ENCODE measurements at regions not wholly inside any gene's neighbourhood (a gene's known extent, or its start where the extent isn't known, plus 50 kb on each side); places are given as distances from the start of the nearest gene placed in this dataset.

DNA sequence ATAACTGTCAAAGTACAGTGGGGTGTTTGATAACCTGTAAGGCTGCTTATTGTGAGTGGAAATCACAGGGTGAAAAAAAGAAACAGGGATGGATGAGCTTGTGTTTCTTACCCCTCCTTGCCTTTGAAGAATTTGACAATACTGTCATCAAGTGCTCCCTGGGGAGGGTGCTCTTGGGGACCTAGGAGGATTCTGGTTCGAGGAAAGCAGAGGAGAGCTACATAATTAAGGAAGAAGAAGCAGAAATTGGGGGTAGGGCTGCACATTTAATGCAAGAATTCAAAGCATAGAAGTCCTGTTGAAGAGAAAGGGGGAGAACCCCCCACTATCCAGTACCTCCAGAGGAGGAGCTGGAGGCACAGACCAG, 208.1 kb upstream of the PHYHIPL start:
- Histone ChIP-seq H3K27ac (no peak overlapping the region), H3K9me3 (no peaks in the 10 kb centered on the region), H3K27me3 (no peaks in the 10 kb centered on the region), H3K4me1 (no peaks in the 10 kb centered on the region), H3K4me3 (no peak overlapping the region), H3K36me3 (no peaks in the 10 kb centered on the region)
- intact Hi-C loops (cut with DNase I), result no loop called here
- TF ChIP-seq, protein P1, sequence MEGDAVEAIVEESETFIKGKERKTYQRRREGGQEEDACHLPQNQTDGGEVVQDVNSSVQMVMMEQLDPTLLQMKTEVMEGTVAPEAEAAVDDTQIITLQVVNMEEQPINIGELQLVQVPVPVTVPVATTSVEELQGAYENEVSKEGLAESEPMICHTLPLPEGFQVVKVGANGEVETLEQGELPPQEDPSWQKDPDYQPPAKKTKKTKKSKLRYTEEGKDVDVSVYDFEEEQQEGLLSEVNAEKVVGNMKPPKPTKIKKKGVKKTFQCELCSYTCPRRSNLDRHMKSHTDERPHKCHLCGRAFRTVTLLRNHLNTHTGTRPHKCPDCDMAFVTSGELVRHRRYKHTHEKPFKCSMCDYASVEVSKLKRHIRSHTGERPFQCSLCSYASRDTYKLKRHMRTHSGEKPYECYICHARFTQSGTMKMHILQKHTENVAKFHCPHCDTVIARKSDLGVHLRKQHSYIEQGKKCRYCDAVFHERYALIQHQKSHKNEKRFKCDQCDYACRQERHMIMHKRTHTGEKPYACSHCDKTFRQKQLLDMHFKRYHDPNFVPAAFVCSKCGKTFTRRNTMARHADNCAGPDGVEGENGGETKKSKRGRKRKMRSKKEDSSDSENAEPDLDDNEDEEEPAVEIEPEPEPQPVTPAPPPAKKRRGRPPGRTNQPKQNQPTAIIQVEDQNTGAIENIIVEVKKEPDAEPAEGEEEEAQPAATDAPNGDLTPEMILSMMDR (IDR thresholded peaks at IDR 0.05), result no peak
- DNase-seq (no peak), ATAC-seq (no peak)

DNA sequence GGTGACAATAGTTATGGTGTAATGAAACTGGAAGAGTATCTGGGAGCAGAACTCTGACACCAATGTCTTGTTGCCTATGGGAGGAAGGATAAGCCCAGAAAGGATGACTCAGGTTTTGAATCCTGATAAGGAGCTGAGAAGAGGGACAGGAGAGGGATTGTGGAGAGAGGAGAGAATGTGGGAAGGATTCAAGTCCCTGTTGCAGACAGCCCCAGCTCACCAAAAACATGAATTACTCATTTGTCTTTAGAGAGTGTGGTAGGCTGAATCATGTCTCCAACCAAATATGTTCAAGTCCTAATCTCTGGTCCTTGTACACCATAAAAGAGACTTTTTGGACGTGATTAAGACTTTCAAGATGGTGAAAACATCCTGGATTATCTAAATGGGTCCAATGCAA, 206.9 kb upstream of the PHYHIPL start:
- no peaks in the 10 kb centered on the region for H3K9me3 ChIP-seq
- ATAC-seq, result no peak
- H3K27ac ChIP-seq, result no peak overlapping the region
- intact Hi-C loops (cut with DNase I), result no loop called here
- TF ChIP-seq, protein P1 (IDR thresholded peaks at IDR 0.05), result no peak
- H3K27me3 ChIP-seq, result no peaks in the 10 kb centered on the region
- no peak overlapping the region for H3K4me3 ChIP-seq
- DNase-seq, result no peak
- H3K36me3 ChIP-seq, result no peaks in the 10 kb centered on the region
- no peaks in the 10 kb centered on the region for H3K4me1 ChIP-seq

DNA sequence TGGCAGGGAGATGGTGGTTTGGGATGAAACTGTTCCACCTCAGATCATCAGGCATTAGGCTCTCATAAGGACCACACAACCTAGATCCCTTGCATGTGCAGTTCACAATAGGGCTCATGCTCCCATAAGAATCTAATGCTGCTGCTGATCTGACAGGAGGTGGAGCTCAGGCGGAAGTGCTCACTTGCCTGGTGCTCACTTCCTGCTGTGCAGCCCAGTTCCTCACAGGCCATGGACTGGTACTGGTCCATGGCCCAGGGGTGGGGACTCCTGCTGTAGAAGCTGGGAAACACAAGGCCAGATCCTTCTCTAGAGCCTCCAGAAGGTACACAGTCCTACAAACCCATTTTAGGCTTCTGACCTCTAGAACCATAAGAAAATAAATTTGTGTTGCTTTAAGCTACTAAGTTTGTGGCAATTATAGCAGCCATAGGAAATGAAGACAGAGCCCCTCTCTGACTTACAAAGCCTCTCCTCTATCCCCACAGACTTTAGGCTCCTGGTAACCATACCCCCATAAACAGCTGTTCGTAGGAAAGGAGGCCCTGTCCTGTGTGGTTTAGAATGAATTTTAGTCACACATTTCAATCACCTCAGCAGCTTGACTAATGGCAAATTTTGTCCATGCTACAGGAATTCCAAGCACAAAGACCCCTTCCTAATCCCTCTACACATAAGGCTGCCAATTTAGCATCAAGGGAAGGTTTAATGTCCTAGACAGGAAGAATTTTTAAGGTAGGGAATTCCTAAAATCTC, 206.1 kb upstream of the PHYHIPL start:
- Histone ChIP-seq H3K9me3 (no peaks in the 10 kb centered on the region), H3K4me3 (no peak overlapping the region), H3K27me3 (no peaks in the 10 kb centered on the region), H3K4me1 (no peaks in the 10 kb centered on the region), H3K27ac (no peak overlapping the region), H3K36me3 (no peaks in the 10 kb centered on the region)
- no peak for ATAC-seq
- TF ChIP-seq, protein P1 (IDR thresholded peaks at IDR 0.05), result no peak
- no peak for DNase-seq
- intact Hi-C loops (cut with DNase I), result no loop called here

DNA sequence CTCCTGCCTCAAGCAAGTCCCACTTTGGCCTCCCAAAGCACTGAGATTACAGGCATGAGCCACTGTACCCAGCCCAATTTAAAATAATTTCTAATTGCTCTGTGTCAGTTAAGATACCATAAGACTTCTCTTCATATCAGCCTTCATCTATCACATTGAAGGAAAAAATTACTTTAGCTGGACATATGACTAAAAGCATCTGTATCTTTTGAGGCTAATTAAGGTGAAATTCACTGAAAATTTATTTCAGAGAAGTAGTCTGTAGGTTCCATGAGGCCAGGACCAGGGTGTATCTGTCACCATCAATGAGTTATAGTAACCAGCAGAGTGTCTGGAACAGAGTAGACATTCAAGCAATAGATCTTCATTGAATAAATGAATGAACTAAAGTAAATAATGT, 205.2 kb upstream of the PHYHIPL start:
- DNase-seq, result no peak
- H3K4me1 ChIP-seq, result no peaks in the 10 kb centered on the region
- no peaks in the 10 kb centered on the region for H3K27me3 ChIP-seq
- no peaks in the 10 kb centered on the region for H3K36me3 ChIP-seq
- no peaks in the 10 kb centered on the region for H3K9me3 ChIP-seq
- TF ChIP-seq, protein P1 (IDR thresholded peaks at IDR 0.05), result no peak
- no peak for ATAC-seq
- H3K4me3 ChIP-seq, result no peak overlapping the region
- intact Hi-C loops (cut with DNase I), result no loop called here
- H3K27ac ChIP-seq, result no peak overlapping the region

DNA sequence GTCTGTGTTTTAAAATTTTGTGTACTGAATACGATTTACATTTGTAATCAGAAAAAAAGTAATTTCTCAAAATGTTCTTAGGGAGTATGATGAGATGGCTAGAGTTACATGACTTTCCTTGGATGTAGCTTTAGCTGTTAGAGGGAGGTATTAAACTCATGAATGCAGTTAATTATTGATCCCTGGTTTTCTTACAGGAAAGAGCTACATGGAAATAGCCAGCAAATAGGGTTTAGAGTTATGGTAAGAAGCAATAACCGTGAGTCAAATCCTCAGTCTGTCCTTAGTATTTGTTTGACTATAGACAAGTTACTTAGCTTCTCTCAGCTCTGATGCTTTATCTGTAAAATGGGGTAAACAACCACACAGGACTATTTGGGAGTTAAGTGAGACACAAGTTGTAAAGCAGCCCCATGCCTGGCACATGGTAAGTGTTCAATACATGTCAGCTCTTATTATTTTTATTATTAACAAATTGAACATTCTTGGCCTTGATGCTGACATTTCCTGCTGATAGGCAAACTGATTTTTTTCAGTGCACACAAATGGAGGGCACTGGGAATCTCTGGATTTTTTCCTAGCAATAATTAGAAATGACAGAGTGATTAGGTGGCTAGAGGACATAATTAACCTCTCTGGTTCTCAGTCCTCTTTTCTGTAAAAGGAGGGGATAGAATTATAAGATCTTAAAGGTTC, 204.5 kb upstream of the PHYHIPL start:
- TF ChIP-seq, protein P1 (IDR thresholded peaks at IDR 0.05), result no peak
- intact Hi-C loops (cut with DNase I), result no loop called here
- H3K27me3 ChIP-seq, result no peaks in the 10 kb centered on the region
- H3K4me1 ChIP-seq, result no peaks in the 10 kb centered on the region
- no peak overlapping the region for H3K27ac ChIP-seq
- H3K36me3 ChIP-seq, result no peaks in the 10 kb centered on the region
- H3K4me3 ChIP-seq, result no peak overlapping the region
- no peaks in the 10 kb centered on the region for H3K9me3 ChIP-seq
- no peak for ATAC-seq
- no peak for DNase-seq
